ENCODE measurements at regions not wholly inside any gene's neighbourhood (a gene's known extent, or its start where the extent isn't known, plus 50 kb on each side); places are given as distances from the start of the nearest gene placed in this dataset.

DNA sequence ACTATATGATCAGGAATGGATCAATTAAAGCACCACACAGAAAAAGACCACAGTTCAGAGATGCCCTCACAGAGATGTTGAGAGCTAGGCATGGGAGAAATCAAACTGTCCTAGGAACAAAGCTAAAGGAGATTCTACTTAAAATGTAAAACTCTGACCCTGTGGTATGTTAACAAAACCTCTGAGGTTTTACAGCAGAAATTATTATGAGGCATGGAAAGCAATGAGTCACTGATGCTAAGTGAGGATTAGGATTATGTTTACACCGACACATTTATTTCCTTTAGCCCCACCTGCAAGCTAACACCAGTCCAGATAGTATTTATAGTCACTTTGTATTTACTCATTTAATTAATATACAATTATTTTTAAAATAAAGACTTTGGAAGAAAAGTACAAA lies 1242.2 kb downstream of the OTOL1 start:
- no peaks in the 10 kb centered on the region for H3K4me1 ChIP-seq (ENCODE audit: control insufficient read depth in 3 of 3, insufficient read depth in 3 of 3, low read length in 3 of 3)
- H3K27me3 ChIP-seq (ENCODE audit: control insufficient read depth in 3 of 3, insufficient read depth in 3 of 3, low read length in 3 of 3) = no peaks in the 10 kb centered on the region
- H3K4me3 ChIP-seq (ENCODE audit: low read length in 3 of 3) = no peak overlapping the region

DNA sequence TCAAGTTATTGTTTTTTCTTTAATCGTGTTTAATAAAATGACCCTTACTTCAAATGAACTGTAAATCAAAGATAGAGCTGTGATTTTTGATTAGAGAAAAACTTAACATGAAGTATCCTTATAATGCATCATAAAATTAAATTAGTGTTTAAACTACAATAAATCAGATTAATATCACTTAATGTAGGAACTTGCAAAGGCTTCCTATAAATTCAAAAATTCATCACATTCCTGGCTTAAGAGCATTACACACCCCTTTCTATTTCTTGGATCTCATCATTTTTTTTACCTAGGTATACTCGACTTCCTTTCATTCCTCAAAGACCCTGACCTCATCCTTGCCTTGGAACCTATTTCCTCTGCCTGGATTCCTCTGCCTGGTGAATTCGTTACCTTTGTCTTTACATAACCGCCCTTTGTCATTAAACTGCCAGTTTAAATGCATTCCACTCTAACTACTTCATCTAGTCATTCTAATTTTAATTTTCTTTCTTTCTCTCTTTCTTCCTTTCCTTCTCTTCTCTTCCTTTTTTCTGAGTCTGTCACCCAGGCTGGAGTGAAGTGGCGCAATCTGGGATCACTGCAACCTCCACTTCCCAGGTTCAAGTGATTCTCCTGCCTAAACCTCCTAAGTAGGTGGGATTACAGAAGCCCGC lies 1244.5 kb downstream of the OTOL1 start:
- Histone ChIP-seq H3K9me3 (ENCODE audit: control insufficient read depth in 3 of 3, low read length in 3 of 3) (no peaks in the 10 kb centered on the region), H3K27ac (ENCODE audit: low read depth, low read length) (no peak overlapping the region), H3K27me3 (ENCODE audit: control insufficient read depth in 3 of 3, insufficient read depth in 3 of 3, low read length in 3 of 3) (no peaks in the 10 kb centered on the region), H3K4me3 (ENCODE audit: low read length in 3 of 3) (no peak overlapping the region), H3K4me1 (ENCODE audit: control insufficient read depth in 3 of 3, insufficient read depth in 3 of 3, low read length in 3 of 3) (no peaks in the 10 kb centered on the region), H3K9ac (ENCODE audit: low read depth in 1 of 3, low read length in 3 of 3) (no peak overlapping the region), H3K36me3 (ENCODE audit: control insufficient read depth in 3 of 3, insufficient read depth in 3 of 3, low read length in 3 of 3) (no peaks in the 10 kb centered on the region)

More for the DNA sequence above, 1242.2 kb downstream of the OTOL1 start:
- no peak overlapping the region for H3K27ac ChIP-seq (ENCODE audit: low read depth, low read length)
- no peaks in the 10 kb centered on the region for H3K36me3 ChIP-seq (ENCODE audit: control insufficient read depth in 3 of 3, insufficient read depth in 3 of 3, low read length in 3 of 3)
- no peaks in the 10 kb centered on the region for H3K9me3 ChIP-seq (ENCODE audit: control insufficient read depth in 3 of 3, low read length in 3 of 3)
- no peak overlapping the region for H3K9ac ChIP-seq (ENCODE audit: low read depth in 1 of 3, low read length in 3 of 3)

DNA sequence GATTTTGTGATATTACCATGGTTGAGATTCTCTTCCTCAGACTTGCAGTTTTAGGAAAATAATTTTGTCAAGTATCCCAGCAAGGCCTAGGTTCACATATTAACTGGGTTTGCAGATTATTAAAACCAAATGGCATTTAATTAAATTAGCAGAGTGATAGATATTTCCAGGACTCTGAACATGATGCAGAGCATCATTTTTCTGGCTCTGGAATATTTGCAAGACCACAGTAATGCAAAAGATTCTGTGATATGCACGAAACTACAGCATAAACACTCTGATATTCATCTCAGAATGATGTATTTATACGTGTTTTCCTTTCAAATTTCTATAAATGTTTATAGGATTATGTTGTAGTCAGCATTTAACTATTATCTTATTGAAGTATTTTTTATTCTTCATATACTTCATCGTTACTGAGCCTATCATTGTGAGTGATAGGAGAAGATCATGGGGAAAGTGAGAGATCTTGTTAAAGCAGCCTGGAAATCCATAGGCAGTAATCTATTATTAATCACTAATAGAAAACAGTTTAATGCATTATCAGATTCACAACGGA lies 1245.6 kb downstream of the OTOL1 start:
- H3K4me1 ChIP-seq (ENCODE audit: control insufficient read depth in 3 of 3, insufficient read depth in 3 of 3, low read length in 3 of 3) = no peaks in the 10 kb centered on the region
- H3K9ac ChIP-seq (ENCODE audit: low read depth in 1 of 3, low read length in 3 of 3) = no peak overlapping the region
- no peaks in the 10 kb centered on the region for H3K9me3 ChIP-seq (ENCODE audit: control insufficient read depth in 3 of 3, low read length in 3 of 3)
- H3K27me3 ChIP-seq (ENCODE audit: control insufficient read depth in 3 of 3, insufficient read depth in 3 of 3, low read length in 3 of 3) = no peaks in the 10 kb centered on the region
- H3K27ac ChIP-seq (ENCODE audit: low read depth, low read length) = no peak overlapping the region
- H3K36me3 ChIP-seq (ENCODE audit: control insufficient read depth in 3 of 3, insufficient read depth in 3 of 3, low read length in 3 of 3) = no peaks in the 10 kb centered on the region
- no peak overlapping the region for H3K4me3 ChIP-seq (ENCODE audit: low read length in 3 of 3)

DNA sequence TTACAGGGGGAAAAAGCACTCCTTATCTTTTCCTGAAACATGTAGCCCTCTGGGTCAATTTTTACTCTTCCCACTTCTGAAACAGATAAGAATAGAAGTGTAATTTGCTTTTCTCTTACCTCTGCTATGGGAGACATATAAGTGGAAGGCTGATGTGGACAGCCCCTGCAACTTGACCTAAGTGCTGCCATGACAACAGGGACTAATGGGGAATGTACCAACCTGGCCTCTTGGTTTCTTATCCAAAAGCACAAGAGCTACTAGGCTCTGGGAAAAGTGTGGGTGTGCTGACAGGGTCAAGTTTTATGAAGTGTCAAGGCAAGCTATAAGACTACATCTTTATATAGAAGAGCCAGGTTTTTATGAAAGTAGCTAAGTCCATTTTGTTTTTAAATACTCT lies 1246.5 kb downstream of the OTOL1 start:
- no peaks in the 10 kb centered on the region for H3K36me3 ChIP-seq (ENCODE audit: control insufficient read depth in 3 of 3, insufficient read depth in 3 of 3, low read length in 3 of 3)
- H3K4me1 ChIP-seq (ENCODE audit: control insufficient read depth in 3 of 3, insufficient read depth in 3 of 3, low read length in 3 of 3) = no peaks in the 10 kb centered on the region
- no peak overlapping the region for H3K4me3 ChIP-seq (ENCODE audit: low read length in 3 of 3)
- H3K27me3 ChIP-seq (ENCODE audit: control insufficient read depth in 3 of 3, insufficient read depth in 3 of 3, low read length in 3 of 3) = no peaks in the 10 kb centered on the region
- H3K9me3 ChIP-seq (ENCODE audit: control insufficient read depth in 3 of 3, low read length in 3 of 3) = no peaks in the 10 kb centered on the region
- H3K27ac ChIP-seq (ENCODE audit: low read depth, low read length) = no peak overlapping the region
- no peak overlapping the region for H3K9ac ChIP-seq (ENCODE audit: low read depth in 1 of 3, low read length in 3 of 3)

DNA sequence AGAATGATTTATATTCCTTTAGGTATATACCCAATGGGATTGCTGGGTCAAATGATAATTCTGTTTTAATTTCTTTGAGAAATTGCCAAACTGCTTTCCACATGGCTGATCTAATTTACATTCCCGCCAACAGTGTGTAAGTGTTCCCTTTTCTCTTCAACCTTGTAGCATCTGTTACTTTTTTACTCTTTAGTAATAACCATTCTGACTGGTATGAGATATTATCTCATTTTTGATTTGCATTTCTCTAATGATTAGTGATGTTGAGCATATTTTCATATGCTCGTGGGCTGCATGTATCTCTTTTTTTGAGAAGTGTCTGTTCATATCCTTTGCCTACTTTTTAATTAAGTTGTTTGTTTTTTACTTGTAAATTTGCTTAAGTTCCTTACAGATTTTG lies 1264.2 kb downstream of the OTOL1 start:
- H3K27ac ChIP-seq (ENCODE audit: low read depth, low read length) = no peak overlapping the region
- H3K4me1 ChIP-seq (ENCODE audit: control insufficient read depth in 3 of 3, insufficient read depth in 3 of 3, low read length in 3 of 3) = no peaks in the 10 kb centered on the region
- H3K27me3 ChIP-seq (ENCODE audit: control insufficient read depth in 3 of 3, insufficient read depth in 3 of 3, low read length in 3 of 3) = no peaks in the 10 kb centered on the region
- no peak overlapping the region for H3K4me3 ChIP-seq (ENCODE audit: low read length in 3 of 3)
- no peak overlapping the region for H3K9ac ChIP-seq (ENCODE audit: low read depth in 1 of 3, low read length in 3 of 3)
- no peaks in the 10 kb centered on the region for H3K36me3 ChIP-seq (ENCODE audit: control insufficient read depth in 3 of 3, insufficient read depth in 3 of 3, low read length in 3 of 3)
- H3K9me3 ChIP-seq (ENCODE audit: control insufficient read depth in 3 of 3, low read length in 3 of 3) = peaks cover 0 to 4% (median 3%) of the 10 kb centered on the region in 3 donors

DNA sequence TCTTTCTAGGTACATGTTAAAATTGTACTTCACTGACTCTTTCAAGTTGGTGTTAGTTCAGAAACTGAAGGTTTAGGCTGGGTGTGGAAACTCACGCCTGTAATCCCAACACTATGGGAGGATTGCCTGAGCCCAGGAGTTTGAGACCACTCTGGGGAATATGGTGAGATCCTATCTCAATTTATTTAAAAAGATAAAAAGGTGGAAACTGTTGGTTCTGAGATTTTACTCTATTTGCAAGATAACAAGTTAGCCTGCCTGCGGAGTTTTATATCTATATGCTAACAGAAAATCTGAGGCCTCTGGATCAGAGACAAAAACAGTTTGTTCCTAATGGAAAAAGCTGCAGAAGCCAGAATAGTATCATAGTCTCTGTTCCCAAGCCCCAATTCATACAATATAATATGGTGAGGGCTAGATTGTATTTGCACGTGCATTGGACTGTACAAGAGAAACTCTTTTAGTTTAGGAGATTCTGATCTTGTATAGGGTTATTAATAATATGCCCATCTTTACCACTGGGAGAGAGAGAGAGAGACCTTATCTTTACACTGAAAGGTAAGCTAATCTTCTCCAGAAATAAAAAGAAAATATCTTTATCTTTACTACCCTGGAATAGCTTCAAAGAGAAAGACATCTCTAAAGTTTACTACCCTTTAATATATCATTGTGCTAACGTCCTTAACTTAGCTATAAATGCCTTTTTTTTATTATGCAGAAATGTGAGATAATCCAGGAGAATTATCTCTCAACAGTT lies 1267.6 kb downstream of the OTOL1 start:
- H3K4me1 ChIP-seq (ENCODE audit: control insufficient read depth in 3 of 3, insufficient read depth in 3 of 3, low read length in 3 of 3) = no peaks in the 10 kb centered on the region
- no peaks in the 10 kb centered on the region for H3K36me3 ChIP-seq (ENCODE audit: control insufficient read depth in 3 of 3, insufficient read depth in 3 of 3, low read length in 3 of 3)
- peaks cover 0 to 5% (median 4%) of the 10 kb centered on the region in 3 donors for H3K9me3 ChIP-seq (ENCODE audit: control insufficient read depth in 3 of 3, low read length in 3 of 3)
- H3K4me3 ChIP-seq (ENCODE audit: low read length in 3 of 3) = no peak overlapping the region
- no peaks in the 10 kb centered on the region for H3K27me3 ChIP-seq (ENCODE audit: control insufficient read depth in 3 of 3, insufficient read depth in 3 of 3, low read length in 3 of 3)
- no peak overlapping the region for H3K27ac ChIP-seq (ENCODE audit: low read depth, low read length)
- no peak overlapping the region for H3K9ac ChIP-seq (ENCODE audit: low read depth in 1 of 3, low read length in 3 of 3)

DNA sequence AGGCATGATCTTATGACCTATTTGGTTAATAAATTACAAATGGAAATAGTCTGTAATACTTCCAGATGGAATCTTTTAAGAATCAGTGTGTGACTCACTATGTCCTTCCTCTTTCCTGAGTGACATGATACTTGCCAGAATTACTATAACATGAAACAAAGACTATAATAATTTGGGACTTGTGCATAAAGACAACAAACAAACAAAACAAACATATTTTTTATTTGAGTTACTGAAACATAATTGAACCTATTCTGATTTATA lies 1268.1 kb downstream of the OTOL1 start:
- Histone ChIP-seq H3K9ac (ENCODE audit: low read depth in 1 of 3, low read length in 3 of 3) (no peak overlapping the region), H3K27me3 (ENCODE audit: control insufficient read depth in 3 of 3, insufficient read depth in 3 of 3, low read length in 3 of 3) (no peaks in the 10 kb centered on the region), H3K36me3 (ENCODE audit: control insufficient read depth in 3 of 3, insufficient read depth in 3 of 3, low read length in 3 of 3) (no peaks in the 10 kb centered on the region), H3K4me3 (ENCODE audit: low read length in 3 of 3) (no peak overlapping the region), H3K27ac (ENCODE audit: low read depth, low read length) (no peak overlapping the region), H3K9me3 (ENCODE audit: control insufficient read depth in 3 of 3, low read length in 3 of 3) (peaks cover 0 to 5% (median 4%) of the 10 kb centered on the region in 3 donors), H3K4me1 (ENCODE audit: control insufficient read depth in 3 of 3, insufficient read depth in 3 of 3, low read length in 3 of 3) (no peaks in the 10 kb centered on the region)

DNA sequence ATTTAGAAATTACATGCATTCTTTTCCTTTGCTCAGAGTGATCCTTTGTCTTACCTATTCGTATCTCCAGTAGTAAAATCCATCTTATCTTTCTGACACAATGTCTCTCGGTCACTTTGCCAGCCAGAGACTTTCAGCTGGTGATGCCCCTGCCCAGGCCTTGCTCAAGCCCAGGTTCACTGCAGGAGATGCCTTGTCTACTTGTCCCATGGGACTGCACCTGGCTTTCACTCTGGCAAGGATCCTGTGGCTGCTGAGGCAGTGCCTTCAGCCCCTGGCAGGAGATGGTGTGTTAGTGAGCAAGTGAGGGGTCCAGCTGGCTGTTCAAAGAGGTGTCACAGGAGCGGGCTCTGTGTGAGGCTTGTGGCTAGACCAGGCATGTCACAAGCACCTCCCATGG lies 1268.9 kb downstream of the OTOL1 start:
- no peak overlapping the region for H3K27ac ChIP-seq (ENCODE audit: low read depth, low read length)
- H3K4me1 ChIP-seq (ENCODE audit: control insufficient read depth in 3 of 3, insufficient read depth in 3 of 3, low read length in 3 of 3) = no peaks in the 10 kb centered on the region
- no peaks in the 10 kb centered on the region for H3K36me3 ChIP-seq (ENCODE audit: control insufficient read depth in 3 of 3, insufficient read depth in 3 of 3, low read length in 3 of 3)
- H3K27me3 ChIP-seq (ENCODE audit: control insufficient read depth in 3 of 3, insufficient read depth in 3 of 3, low read length in 3 of 3) = no peaks in the 10 kb centered on the region
- no peak overlapping the region for H3K4me3 ChIP-seq (ENCODE audit: low read length in 3 of 3)
- H3K9ac ChIP-seq (ENCODE audit: low read depth in 1 of 3, low read length in 3 of 3) = no peak overlapping the region
- peaks cover 0 to 5% (median 4%) of the 10 kb centered on the region in 3 donors for H3K9me3 ChIP-seq (ENCODE audit: control insufficient read depth in 3 of 3, low read length in 3 of 3)

DNA sequence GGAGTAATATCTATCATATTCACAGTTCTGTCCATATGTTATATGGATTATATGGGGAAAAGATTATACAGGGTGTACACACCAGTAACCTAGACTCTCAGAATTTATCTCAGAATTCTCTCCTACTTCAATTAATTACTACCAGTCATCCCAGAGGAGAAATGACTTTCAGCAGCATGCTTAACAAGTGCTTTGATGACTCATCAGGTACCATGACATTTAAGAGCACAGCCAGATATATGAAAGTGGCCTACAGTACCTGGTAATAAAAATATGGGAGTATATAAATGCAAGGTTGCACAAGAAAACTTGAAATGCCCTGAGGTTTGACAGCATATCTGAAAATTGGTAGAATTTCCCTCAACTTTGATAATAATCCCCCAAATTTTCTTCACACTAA lies 1273.0 kb downstream of the OTOL1 start:
- no peaks in the 10 kb centered on the region for H3K27me3 ChIP-seq (ENCODE audit: control insufficient read depth in 3 of 3, insufficient read depth in 3 of 3, low read length in 3 of 3)
- no peaks in the 10 kb centered on the region for H3K36me3 ChIP-seq (ENCODE audit: control insufficient read depth in 3 of 3, insufficient read depth in 3 of 3, low read length in 3 of 3)
- H3K4me1 ChIP-seq (ENCODE audit: control insufficient read depth in 3 of 3, insufficient read depth in 3 of 3, low read length in 3 of 3) = no peaks in the 10 kb centered on the region
- no peak overlapping the region for H3K4me3 ChIP-seq (ENCODE audit: low read length in 3 of 3)
- H3K27ac ChIP-seq (ENCODE audit: low read depth, low read length) = no peak overlapping the region
- peaks cover 0 to 5% (median 4%) of the 10 kb centered on the region in 3 donors for H3K9me3 ChIP-seq (ENCODE audit: control insufficient read depth in 3 of 3, low read length in 3 of 3)
- no peak overlapping the region for H3K9ac ChIP-seq (ENCODE audit: low read depth in 1 of 3, low read length in 3 of 3)

DNA sequence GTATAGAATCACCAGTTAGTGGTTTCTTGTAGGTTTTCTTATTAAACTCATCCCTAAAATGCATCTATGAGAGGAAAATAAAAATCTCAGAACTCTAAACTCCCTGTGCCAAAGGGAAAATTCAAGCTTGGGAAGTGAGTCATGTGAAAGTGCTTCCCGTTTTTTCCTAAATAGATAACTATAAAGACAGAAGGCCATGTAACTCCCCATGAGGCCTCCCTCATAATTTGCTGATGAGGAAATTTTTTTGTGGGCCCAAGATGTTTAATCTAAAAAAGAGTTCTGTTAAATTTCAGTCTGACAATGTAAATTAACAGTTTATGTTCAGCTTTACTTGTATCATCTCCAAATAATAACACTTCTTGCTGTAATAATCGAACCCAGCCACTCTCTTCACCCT lies 1273.9 kb downstream of the OTOL1 start:
- Histone ChIP-seq H3K9me3 (ENCODE audit: control insufficient read depth in 3 of 3, low read length in 3 of 3) (peaks cover 0 to 4% (median 3%) of the 10 kb centered on the region in 3 donors), H3K27ac (ENCODE audit: low read depth, low read length) (no peak overlapping the region)

More for the DNA sequence above, 1273.9 kb downstream of the OTOL1 start:
- Histone ChIP-seq H3K4me3 (ENCODE audit: low read length in 3 of 3) (no peak overlapping the region), H3K27me3 (ENCODE audit: control insufficient read depth in 3 of 3, insufficient read depth in 3 of 3, low read length in 3 of 3) (no peaks in the 10 kb centered on the region), H3K36me3 (ENCODE audit: control insufficient read depth in 3 of 3, insufficient read depth in 3 of 3, low read length in 3 of 3) (no peaks in the 10 kb centered on the region), H3K4me1 (ENCODE audit: control insufficient read depth in 3 of 3, insufficient read depth in 3 of 3, low read length in 3 of 3) (no peaks in the 10 kb centered on the region), H3K9ac (ENCODE audit: low read depth in 1 of 3, low read length in 3 of 3) (no peak overlapping the region)

Measured in skeletal muscle tissue (tissue), 3 donors.